Middle frontal gyrus (tissue), 1 donor: ENCODE measurements at regions not wholly inside any gene's neighbourhood (a gene's known extent, or its start where the extent isn't known, plus 50 kb on each side); places are given as distances from the start of the nearest gene placed in this dataset.
"Not testable (repeated sequence)": the region's sequence is repeated elsewhere in the genome, so short reads cannot be mapped to it uniquely, and the experiment has no call there.

Experiments used
- DNase-seq: peaks from one replicate; pipeline ENCODE4 v3.0.0-alpha.2; 2015; ENCODE audit warnings: low spot score; ENCODE audit errors: extremely low spot score

- not testable (repeated sequence) for DNase-seq
Observed at GRCh38 chr5:87134513-87134912, 133.2 kb upstream of the RASA1 start.

- no peak for DNase-seq
Observed at GRCh38 chr5:87136096-87136495, 131.6 kb upstream of the RASA1 start.

DNA sequence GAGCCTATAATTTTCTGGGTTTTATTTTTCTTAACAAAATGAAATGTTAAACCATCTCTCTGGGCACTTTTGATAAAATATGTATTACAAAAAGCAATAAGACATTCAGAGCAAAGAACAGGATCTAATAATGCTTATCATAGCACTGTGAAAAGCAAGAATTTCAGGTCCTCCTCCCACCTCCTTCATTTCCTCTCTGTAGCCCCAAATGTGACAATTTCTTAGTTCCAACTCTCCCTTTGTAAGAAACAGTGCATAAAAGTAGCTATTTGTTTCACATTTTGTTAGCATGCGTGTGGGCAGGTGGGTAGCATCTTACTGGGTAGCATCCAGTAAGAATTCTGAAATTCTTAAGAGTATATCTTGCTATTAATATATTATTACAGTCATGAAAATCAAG lies 130.9 kb upstream of the RASA1 start:
- no peak for DNase-seq

GRCh38 chr5:87137283-87137682 lies 130.4 kb upstream of the RASA1 start:
- DNase-seq, result no peak

GRCh38 chr5:87138091-87138805 lies 129.4 kb upstream of the RASA1 start:
- no peak for DNase-seq

DNA sequence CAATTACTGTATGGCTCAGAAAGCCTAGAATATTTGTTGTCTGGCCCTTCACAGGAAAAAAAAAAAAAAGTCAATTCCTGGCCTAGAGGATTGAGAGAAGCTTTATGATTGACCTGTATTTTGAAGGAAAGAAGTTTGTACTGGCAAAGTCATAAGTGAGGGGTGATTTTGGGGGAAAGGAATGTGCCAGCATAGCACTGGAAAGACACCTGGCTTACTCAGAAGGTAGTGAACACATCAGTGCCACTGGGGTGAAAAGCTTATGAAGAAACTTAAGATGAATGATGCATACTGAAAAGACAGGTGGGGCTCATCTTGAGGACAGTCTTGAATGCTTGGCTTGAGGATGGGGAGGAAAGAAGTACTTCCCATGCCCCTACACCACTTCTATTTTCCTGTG lies 127.9 kb upstream of the RASA1 start:
- DNase-seq, result no peak

DNA sequence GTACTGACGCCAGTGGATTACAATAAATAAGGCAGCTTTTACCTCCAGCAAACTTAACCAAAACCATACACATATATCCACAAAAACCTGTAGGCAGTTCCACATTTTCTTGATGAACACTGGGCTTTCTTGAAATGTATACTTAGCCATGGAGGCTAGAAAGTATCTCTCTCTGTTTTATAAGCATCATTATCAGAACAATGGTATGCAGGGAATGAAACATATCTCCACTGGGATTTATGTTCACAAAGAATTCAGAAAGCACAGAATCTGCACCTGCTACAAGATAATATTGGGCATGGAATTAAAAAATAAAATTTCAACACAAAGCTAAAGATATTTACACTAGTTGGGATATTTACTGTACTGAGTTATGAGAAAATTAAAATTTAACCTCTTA lies 126.1 kb upstream of the RASA1 start:
- DNase-seq, result no peak

- not testable (repeated sequence) for DNase-seq
Observed at GRCh38 chr5:87145853-87146252, 121.8 kb upstream of the RASA1 start.

GRCh38 chr5:87147441-87147840 lies 120.2 kb upstream of the RASA1 start:
- DNase-seq, result no peak

GRCh38 chr5:87150630-87151029 lies 117.1 kb upstream of the RASA1 start:
- DNase-seq, result no peak

DNA sequence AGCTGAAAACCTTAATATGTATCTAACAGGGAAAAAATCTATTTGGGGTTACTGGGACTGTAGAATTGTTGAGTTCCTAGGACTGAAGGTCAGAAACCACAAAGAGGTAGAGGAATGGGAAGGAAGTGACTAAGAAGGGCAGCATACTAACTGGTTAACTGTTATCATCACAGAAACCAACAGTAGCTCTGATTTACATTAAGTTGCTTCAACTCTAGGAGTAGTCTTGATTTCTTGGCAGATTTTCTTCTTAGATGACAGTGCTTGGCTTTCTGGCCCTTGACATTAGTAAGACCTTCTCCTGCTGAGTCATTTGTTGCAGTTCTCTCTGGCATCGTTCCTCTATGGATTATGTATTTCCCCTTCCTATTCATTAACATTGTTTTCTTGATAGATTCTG lies 116.1 kb upstream of the RASA1 start:
- DNase-seq, result no peak

DNA sequence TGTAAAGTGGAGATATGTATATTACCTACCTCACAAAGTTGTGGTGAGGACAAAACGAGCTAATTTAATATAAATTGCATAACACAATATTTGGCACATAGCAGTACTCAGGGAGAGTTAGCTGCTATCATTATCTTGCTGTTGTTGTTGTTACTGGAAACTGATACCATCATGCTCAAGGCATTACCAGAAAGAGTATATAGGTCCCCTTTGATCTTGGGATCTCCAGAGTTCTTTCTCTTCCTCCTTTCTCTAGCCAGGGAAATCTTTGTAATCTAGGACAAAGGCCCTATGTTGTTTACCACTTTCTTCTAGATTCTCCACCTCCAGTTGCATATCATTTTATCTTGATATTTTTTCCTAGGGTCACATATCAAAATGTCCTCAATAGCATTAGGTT lies 114.8 kb upstream of the RASA1 start:
- no peak for DNase-seq

DNA sequence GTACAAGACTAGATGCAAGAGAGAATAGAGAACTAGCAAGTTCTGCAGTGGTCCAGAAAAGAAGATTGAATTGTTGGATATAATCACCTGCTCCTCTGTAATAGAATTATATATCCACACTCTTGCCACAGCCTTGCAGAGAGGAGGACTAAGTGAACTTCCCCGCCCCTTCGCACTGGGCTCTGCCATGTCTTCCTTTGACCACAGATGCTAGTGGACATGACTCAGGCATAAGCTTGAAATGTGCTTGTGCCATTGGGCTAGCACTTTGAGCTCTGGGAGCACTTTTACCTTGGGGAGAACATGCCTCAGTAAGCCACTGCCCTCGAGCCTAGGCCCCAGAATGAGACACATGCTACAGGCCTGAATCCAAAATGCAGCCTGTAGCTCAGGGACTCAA lies 113.5 kb upstream of the RASA1 start:
- DNase-seq, result no peak

GRCh38 chr5:87155106-87155505 lies 112.6 kb upstream of the RASA1 start:
- no peak for DNase-seq

DNA sequence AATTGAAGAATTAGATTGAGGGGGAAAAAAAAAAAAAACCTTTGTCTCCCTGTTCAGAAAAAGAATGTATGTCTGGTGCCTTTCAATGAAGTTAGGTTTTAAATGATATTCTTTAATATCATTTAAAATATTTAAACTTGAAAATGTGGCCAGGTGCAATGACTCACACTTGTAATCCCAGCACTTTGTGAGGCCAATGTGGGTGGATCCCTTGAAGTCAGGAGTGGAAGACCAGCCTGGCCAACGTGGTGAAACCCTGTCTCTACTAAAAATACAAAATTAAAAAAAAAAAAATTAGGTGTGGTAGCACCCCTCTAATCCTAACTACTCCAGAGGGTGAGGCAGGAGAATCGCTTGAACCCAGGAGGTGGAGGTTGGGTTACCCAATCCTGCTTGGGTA lies 111.1 kb upstream of the RASA1 start:
- DNase-seq, result no peak

DNA sequence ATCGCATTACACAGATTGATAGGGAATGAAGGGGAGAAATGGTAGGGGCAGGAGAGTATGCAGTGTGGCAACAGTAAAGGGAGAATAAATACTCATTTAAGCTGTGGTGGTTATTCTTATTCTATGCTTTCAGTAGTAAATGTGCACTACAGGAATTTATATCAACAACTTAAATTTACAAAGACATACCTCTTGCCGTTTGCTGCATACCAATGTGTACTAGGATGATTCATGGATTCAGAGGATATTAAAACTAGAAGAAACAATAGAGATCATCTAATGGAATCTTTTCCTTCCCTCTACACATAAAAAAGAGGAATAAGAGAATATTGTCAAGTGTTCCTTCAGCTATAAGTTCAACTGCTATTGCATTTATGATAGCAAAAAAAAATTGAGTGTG lies 103.3 kb upstream of the RASA1 start:
- DNase-seq, result no peak

DNA sequence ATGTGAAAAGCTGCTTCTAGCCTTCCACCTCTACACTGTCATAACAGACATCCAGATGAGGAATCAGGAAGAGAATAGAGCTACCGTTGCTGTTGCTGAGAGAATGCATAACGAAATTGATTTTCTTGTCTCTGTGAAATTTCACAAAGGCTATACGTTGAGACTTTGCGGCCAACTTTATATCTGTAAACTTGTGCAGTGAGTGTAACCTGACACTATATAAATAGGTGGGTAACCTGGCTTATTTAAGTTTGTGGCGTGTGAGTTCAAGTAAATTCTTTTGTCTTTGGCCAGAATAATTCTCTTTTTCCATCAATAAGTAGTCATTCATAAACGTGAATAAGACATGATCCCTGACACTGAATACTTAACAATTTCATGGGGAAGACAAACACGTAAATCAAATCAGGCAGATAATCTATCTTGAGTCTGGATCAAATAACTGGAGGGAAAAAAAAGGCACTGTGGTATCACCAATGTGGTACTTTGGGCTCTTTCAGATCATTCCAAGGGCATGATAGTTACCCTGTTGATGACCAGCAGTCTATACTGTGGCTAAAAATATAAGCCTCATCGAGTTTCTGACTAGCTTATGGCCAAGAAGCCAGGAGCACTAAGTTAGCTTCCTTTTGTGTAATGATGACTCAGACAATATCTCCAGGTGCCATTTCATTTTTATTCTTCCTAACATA lies 98.2 kb upstream of the RASA1 start:
- DNase-seq, result no peak

DNA sequence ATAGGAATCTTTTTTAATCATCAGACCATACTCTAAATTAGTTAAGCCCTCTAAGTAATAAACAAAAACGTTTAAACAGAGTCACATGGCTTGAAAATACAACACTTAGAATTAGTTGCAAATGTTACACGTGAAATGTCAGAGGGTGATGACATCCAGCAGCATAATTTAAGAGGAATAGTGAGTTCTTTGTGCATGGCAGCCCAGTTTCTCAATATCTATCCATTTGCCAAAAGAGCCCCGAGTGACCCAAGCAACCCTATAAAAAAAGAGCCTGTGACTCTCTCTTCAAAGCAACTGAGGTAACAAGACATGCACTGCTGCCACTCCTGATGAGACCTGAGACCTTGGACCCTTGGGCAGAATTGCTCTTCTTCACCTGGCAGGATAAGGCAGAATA lies 96.9 kb upstream of the RASA1 start:
- DNase-seq, result no peak

GRCh38 chr5:87182649-87183048 lies 85.0 kb upstream of the RASA1 start:
- DNase-seq, result no peak

- no peak for DNase-seq
Observed at GRCh38 chr5:87183896-87184295, 83.8 kb upstream of the RASA1 start.

DNA sequence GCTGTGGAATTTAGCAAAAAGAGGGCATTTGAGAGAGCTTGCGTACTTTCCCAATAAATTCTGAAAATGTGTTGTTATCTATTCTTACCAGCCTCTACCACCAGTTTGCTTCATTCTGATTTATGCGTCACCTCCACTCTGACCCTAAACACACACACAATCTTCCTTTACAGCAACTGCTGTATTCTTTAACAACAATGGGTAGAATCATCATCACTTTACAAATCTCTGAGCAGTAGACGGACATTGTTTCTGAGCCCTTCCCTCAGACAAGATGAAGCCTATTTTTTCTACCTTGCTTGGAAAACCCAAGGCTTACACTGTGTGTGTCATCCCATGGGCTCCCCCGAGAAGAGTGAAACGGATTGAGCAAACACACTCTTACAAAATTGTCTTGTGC lies 83.1 kb upstream of the RASA1 start:
- DNase-seq, result no peak

- no peak for DNase-seq
Observed at GRCh38 chr5:87185838-87186237, 81.8 kb upstream of the RASA1 start.

GRCh38 chr5:87188391-87188790 lies 79.3 kb upstream of the RASA1 start:
- no peak for DNase-seq
